Naive thymus-derived CD4-positive, alpha-beta T cell (primary cell): ENCODE measurements at regions not wholly inside any gene's neighbourhood (a gene's known extent, or its start where the extent isn't known, plus 50 kb on each side); places are given as distances from the start of the nearest gene placed in this dataset.

ENCODE experiments used
- ATAC-seq: fragments of 150-1000 bp; cut with Tn5 transposase; 2 replicates; pipeline ENCODE4 v1.10.0; 2021; ENCODE audit warnings: mild to moderate bottlenecking, moderate library complexity
- CTCF ChIA-PET: fragments of 350-600 bp; sonication (Branson Sonifier 250); formaldehyde crosslinking; loops from one replicate; lab custom pipeline; 2021; ENCODE audit warnings: antibody characterized with exemption; lab: Charles Lee
- POLR2A ChIA-PET: fragments of 350-600 bp; sonication (Branson Sonifier 250); formaldehyde crosslinking; loops from one replicate; lab custom pipeline; 2021; ENCODE audit warnings: antibody characterized with exemption, inconsistent platforms; lab: Charles Lee
- DNase-seq, 9 donors: peaks; one replicate each; pipeline versions ENCODE4 v3.0.0 to v3.0.0-alpha.2; 2020 to 2022; ENCODE audit warnings: mixed read lengths in 1 of 9
- H3K27ac ChIP-seq: one replicate; pipeline ENCODE4 v1.7.0; 2013; ENCODE audit warnings: mild to moderate bottlenecking, low read depth, low read length, moderate library complexity
- H3K27me3 ChIP-seq, 2 donors: one replicate each; pipeline ENCODE4 v1.7.0; 2013; ENCODE audit warnings: low read length in 2 of 2, mild to moderate bottlenecking in 2 of 2, moderate library complexity in 2 of 2; ENCODE audit not compliant: control insufficient read depth in 2 of 2, insufficient read depth in 2 of 2
- H3K36me3 ChIP-seq, 3 experiments: 1 replicate in 2 of 3; 2 replicates in 1 of 3; pipeline ENCODE4 v1.7.0; 2013; ENCODE audit warnings: low read length in 3 of 3, mild to moderate bottlenecking in 3 of 3, moderate library complexity in 1 of 3; ENCODE audit not compliant: insufficient read depth in 3 of 3, control insufficient read depth in 2 of 3
- H3K4me1 ChIP-seq, 2 donors: one replicate each; pipeline ENCODE4 v1.7.0; 2013; ENCODE audit warnings: low read length in 2 of 2, mild to moderate bottlenecking in 2 of 2, moderate library complexity in 1 of 2; ENCODE audit not compliant: control insufficient read depth in 2 of 2, insufficient read depth in 2 of 2
- H3K4me3 ChIP-seq: 2 replicates; pipeline ENCODE4 v1.7.0; 2013; ENCODE audit warnings: mild to moderate bottlenecking, low read length
- H3K9me3 ChIP-seq, 3 experiments: 1 replicate in 2 of 3; 2 replicates in 1 of 3; pipeline ENCODE4 v1.7.0; 2013; ENCODE audit warnings: low read length in 3 of 3; ENCODE audit not compliant: control insufficient read depth in 2 of 3
- H3K27ac Mint-ChIP-seq, 9 donors: one replicate each; pipeline ENCODE4 v1.8.0; 2020 to 2022; ENCODE audit warnings: mixed read lengths in 9 of 9, mild to moderate bottlenecking in 8 of 9, moderate library complexity in 5 of 9, inconsistent platforms in 2 of 9
- H3K27me3 Mint-ChIP-seq, 5 donors: one replicate each; pipeline ENCODE4 v1.8.0; 2021 to 2022; ENCODE audit warnings: mixed read lengths in 5 of 5, mild to moderate bottlenecking in 1 of 5
- H3K36me3 Mint-ChIP-seq, 5 donors: one replicate each; pipeline ENCODE4 v1.8.0; 2020 to 2022; ENCODE audit warnings: mixed read lengths in 5 of 5, mild to moderate bottlenecking in 3 of 5, inconsistent platforms in 1 of 5
- H3K4me1 Mint-ChIP-seq, 7 donors: one replicate each; pipeline ENCODE4 v1.8.0; 2020 to 2022; ENCODE audit warnings: mixed read lengths in 7 of 7, mild to moderate bottlenecking in 3 of 7, inconsistent platforms in 1 of 7
- H3K4me3 Mint-ChIP-seq, 10 donors: one replicate each; pipeline ENCODE4 v1.8.0; 2020 to 2022; ENCODE audit warnings: mild to moderate bottlenecking in 10 of 10, mixed read lengths in 10 of 10, moderate library complexity in 6 of 10, inconsistent platforms in 2 of 10
- H3K9me3 Mint-ChIP-seq, 11 donors: one replicate each; pipeline ENCODE4 v1.8.0; 2020 to 2022; ENCODE audit warnings: mixed read lengths in 11 of 11, mild to moderate bottlenecking in 4 of 11, inconsistent platforms in 1 of 11, moderate library complexity in 1 of 11
- intact Hi-C, 2 donors: fragments of 100-400 bp; cut with micrococcal nuclease; formaldehyde crosslinking; loops; one replicate each; pipeline ENCODE4 v1.15.1; 2023

DNA sequence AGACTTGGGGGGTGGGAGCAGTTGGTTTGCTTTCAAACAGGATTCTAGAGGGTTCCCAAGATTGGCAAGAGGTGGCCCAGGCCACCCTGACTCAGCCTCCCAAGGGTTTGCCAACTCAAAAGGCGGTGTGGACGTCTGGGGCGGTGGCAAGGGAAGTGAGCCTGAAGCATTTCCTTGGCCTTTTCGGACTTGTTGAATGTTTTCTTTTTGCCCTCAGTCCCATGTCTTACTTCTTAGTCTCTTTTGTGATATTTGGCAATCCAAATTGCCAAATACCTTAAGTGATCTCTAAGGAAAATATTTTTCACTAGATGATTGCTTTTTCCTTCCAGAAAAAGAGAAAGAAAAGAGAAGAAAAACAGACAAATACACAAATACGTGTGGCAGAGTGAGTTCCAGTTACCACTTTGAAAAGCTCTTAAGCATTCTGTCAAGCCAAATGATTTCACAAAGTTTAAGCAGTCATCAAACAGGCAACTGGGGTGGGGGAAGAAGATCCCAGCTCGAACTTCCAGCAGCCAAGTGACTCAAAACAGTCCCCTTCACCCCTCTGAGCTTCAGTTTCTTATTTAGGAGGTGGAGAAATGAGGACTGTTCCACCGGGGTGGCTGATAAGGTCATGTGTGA lies 374.6 kb upstream of the USP24 start:
- peaks cover 0 to 25% (median 10%) of the 10 kb centered on the region in 5 donors for H3K27me3 Mint-ChIP-seq
- no peak overlapping the region for H3K4me3 Mint-ChIP-seq
- H3K27me3 ChIP-seq, result no peaks in the 10 kb centered on the region
- H3K27ac ChIP-seq, result no peak overlapping the region
- no peaks in the 10 kb centered on the region for H3K4me1 Mint-ChIP-seq
- POLR2A ChIA-PET, result no interaction called here
- DNase-seq (no peak), ATAC-seq (no peak)
- H3K4me1 ChIP-seq, result no peaks in the 10 kb centered on the region
- CTCF ChIA-PET, result no interaction called here
- H3K36me3 Mint-ChIP-seq, result no peaks in the 10 kb centered on the region
- no peaks in the 10 kb centered on the region for H3K9me3 ChIP-seq
- intact Hi-C loops, result no loop called here
- H3K27ac Mint-ChIP-seq, result no peak overlapping the region
- H3K9me3 Mint-ChIP-seq, result peaks cover 0 to 5% (median 0%) of the 10 kb centered on the region in 11 donors
- H3K4me3 ChIP-seq, result no peak overlapping the region
- no peaks in the 10 kb centered on the region for H3K36me3 ChIP-seq

DNA sequence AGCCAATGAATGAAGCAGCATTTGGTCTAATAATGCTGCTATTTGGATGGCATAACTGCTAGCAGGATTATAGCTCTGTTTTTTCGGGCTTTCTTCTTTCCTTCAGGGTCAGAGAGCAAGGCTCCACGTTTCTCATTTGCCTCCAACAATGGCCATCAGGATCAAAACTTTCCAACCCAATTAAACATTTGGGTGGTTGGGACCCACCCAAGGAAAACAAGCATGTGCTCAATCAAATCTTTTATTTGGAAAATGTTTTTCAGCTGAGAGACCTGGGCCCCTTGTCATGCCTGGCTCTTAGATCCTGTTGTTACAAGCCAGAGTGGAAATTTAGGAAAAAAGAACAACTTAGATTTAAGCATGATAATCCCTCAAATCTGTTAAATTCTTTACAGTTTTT lies 373.1 kb upstream of the USP24 start:
- CTCF ChIA-PET, result no interaction called here
- ATAC-seq (no peak), DNase-seq (no peak)
- Histone ChIP-seq H3K4me1 (no peaks in the 10 kb centered on the region), H3K27me3 (no peaks in the 10 kb centered on the region), H3K4me3 (no peak overlapping the region), H3K9me3 (no peaks in the 10 kb centered on the region), H3K36me3 (no peaks in the 10 kb centered on the region), H3K27ac (no peak overlapping the region)
- Mint-ChIP-seq H3K27me3 (peaks cover 0 to 30% (median 12%) of the 10 kb centered on the region in 5 donors), H3K27ac (no peak overlapping the region), H3K9me3 (peaks cover 0 to 5% (median 0%) of the 10 kb centered on the region in 11 donors), H3K36me3 (no peaks in the 10 kb centered on the region), H3K4me1 (no peaks in the 10 kb centered on the region), H3K4me3 (no peak overlapping the region)
- POLR2A ChIA-PET, result no interaction called here
- intact Hi-C loops, result no loop called here

DNA sequence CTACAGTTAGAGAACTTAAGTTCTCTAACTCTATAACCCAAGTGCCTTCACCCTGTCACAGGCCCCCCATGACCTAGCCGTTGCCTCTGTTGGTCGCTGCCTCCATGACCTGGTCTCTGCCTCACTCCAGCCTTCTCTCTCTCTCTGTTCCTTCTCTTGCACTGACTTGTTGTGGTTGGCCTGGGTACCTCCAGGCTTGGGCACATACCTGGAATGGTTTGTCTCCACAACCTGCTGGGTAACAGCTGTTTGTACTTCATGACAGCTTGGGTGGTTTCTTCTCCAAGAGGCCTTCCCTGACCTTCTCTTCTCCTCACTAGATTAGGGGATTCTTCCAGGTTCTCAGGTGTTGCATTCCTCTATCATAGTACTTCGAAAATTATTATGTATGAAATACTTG lies 371.6 kb upstream of the USP24 start:
- POLR2A ChIA-PET, result no interaction called here
- Histone ChIP-seq H3K27me3 (no peaks in the 10 kb centered on the region), H3K9me3 (no peaks in the 10 kb centered on the region), H3K4me1 (no peaks in the 10 kb centered on the region), H3K4me3 (no peak overlapping the region), H3K36me3 (no peaks in the 10 kb centered on the region), H3K27ac (no peak overlapping the region)
- no peak overlapping the region for H3K27ac Mint-ChIP-seq
- peaks cover 0 to 3% (median 0%) of the 10 kb centered on the region in 11 donors for H3K9me3 Mint-ChIP-seq
- peaks cover 0 to 36% (median 12%) of the 10 kb centered on the region in 5 donors for H3K27me3 Mint-ChIP-seq
- intact Hi-C loops, result no loop called here
- ATAC-seq (no peak), DNase-seq (no peak)
- H3K36me3 Mint-ChIP-seq, result no peaks in the 10 kb centered on the region
- no peak overlapping the region for H3K4me3 Mint-ChIP-seq
- CTCF ChIA-PET, result no interaction called here
- no peaks in the 10 kb centered on the region for H3K4me1 Mint-ChIP-seq

DNA sequence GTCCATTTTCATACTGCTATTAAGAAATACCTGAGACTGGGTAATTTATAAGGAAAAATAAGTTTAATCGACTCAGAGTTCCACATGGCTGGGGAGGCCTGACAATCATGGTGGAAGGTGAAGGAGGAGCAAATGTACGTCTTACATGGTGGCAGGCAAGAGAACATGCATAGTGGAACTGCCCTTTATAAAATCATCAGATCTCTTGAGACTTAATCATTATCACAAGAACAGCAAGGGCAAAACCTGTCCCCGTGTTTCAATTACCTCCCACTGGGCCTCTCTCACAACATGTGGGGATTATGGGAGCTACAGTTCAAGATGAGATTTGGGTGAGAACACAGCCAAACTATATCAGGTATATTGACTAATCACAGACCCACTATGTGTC lies 370.2 kb upstream of the USP24 start:
- ATAC-seq, result no peak
- H3K4me1 Mint-ChIP-seq, result no peaks in the 10 kb centered on the region
- H3K4me1 ChIP-seq, result no peaks in the 10 kb centered on the region
- no peaks in the 10 kb centered on the region for H3K27me3 ChIP-seq
- H3K4me3 Mint-ChIP-seq, result no peak overlapping the region
- no peaks in the 10 kb centered on the region for H3K36me3 Mint-ChIP-seq
- ChIA-PET POLR2A (no interaction called here), CTCF (no interaction called here)
- H3K36me3 ChIP-seq, result no peaks in the 10 kb centered on the region
- H3K9me3 ChIP-seq, result no peaks in the 10 kb centered on the region
- intact Hi-C loops, result no loop called here
- H3K27ac Mint-ChIP-seq, result no peak overlapping the region
- no peak for DNase-seq
- H3K27ac ChIP-seq, result no peak overlapping the region
- peaks cover 0 to 3% (median 0%) of the 10 kb centered on the region in 11 donors for H3K9me3 Mint-ChIP-seq
- no peak overlapping the region for H3K4me3 ChIP-seq
- H3K27me3 Mint-ChIP-seq, result peaks cover 0 to 45% (median 16%) of the 10 kb centered on the region in 5 donors

DNA sequence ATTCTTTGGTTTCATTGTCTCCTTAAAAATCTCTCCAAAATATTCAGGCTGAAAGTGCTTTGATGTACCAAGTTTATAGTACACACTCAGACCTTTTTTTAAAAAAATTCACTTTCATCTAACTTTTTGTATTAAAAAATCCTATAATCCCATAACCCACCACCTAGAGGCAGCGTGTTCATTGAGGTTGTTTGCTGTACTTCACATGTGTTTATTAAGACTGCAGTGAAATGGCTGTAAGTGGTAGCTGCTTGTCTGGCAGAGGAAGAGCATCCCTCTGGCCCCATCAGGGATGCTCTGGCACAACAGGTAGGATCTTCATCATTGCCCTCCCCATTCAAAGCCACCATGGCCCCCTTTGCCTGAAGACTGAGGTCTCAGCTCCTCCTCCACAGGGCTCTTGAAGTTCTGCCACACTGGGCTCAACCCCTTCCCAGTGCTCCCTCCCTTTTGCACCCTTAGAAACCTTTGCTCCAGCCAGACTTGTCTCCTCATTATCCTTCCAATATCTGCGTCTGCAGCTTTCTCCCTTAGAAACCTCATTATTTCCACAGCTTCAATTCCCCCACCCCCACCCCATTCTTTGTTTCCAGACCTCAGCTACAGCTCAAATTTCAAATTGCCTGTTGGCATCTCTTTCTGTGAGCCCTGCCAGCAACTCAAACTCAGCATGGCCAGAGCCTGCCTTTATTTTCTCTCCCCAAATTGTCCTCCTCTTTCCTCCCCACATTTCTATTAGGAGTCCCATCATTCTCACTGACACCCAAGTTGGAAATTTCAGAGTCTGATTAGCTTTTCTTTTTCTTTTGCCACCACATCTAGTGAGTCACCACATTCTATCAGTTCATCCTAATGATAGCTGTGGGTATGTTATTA lies 369.6 kb upstream of the USP24 start:
- ChIA-PET POLR2A (no interaction called here), CTCF (no interaction called here)
- Histone ChIP-seq H3K36me3 (no peaks in the 10 kb centered on the region), H3K9me3 (no peaks in the 10 kb centered on the region), H3K4me3 (no peak overlapping the region), H3K27ac (no peak overlapping the region), H3K4me1 (no peaks in the 10 kb centered on the region), H3K27me3 (no peaks in the 10 kb centered on the region)
- Mint-ChIP-seq H3K4me3 (no peak overlapping the region), H3K27ac (no peak overlapping the region), H3K27me3 (peaks cover 0 to 46% (median 16%) of the 10 kb centered on the region in 5 donors), H3K4me1 (no peaks in the 10 kb centered on the region), H3K9me3 (peaks cover 0 to 3% (median 0%) of the 10 kb centered on the region in 11 donors), H3K36me3 (no peaks in the 10 kb centered on the region)
- intact Hi-C loops, result no loop called here
- ATAC-seq (no peak), DNase-seq (no peak)

DNA sequence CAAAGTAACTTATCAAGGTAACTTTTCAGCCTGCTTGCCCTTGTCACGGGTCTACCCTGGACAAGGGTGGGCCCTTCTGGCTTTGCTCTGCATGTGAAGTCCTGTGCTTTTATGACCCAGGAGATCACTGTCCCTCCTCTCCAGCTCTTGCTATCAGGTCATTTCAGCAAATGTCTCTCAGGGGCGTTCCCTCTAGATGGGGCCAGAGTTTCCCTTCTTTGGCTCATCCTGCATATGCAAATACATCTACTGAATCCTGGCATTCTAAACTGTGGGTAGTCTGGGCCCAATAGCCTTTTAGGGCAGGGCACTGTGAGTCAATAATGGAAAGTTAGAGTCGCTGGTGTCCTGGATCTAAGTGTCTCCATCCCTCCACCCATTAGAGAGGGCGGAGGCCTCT lies 366.9 kb upstream of the USP24 start:
- Mint-ChIP-seq H3K27me3 (peaks cover 0 to 46% (median 16%) of the 10 kb centered on the region in 5 donors), H3K36me3 (no peaks in the 10 kb centered on the region), H3K4me3 (no peak overlapping the region), H3K27ac (no peak overlapping the region), H3K4me1 (no peaks in the 10 kb centered on the region), H3K9me3 (peaks cover 0 to 3% (median 0%) of the 10 kb centered on the region in 11 donors)
- no peaks in the 10 kb centered on the region for H3K27me3 ChIP-seq
- no peaks in the 10 kb centered on the region for H3K9me3 ChIP-seq
- ATAC-seq, result no peak
- H3K4me3 ChIP-seq, result no peak overlapping the region
- CTCF ChIA-PET, result no interaction called here
- intact Hi-C loops, result no loop called here
- H3K36me3 ChIP-seq, result no peaks in the 10 kb centered on the region
- H3K27ac ChIP-seq, result no peak overlapping the region
- no peak for DNase-seq
- POLR2A ChIA-PET, result no interaction called here
- no peaks in the 10 kb centered on the region for H3K4me1 ChIP-seq
